HepG2 (cell line): ENCODE measurements at regions not wholly inside any gene's neighbourhood (a gene's known extent, or its start where the extent isn't known, plus 50 kb on each side); places are given as distances from the start of the nearest gene placed in this dataset.

Source experiments
- ATAC-seq: fragments of 200-7000 bp; cut with Tn5 transposase; 3 replicates; pipeline ENCODE4 v1.9.1; 2020; ENCODE audit warnings: mild to moderate bottlenecking, moderate library complexity
- BruUV-seq: library from RNA; stranded (reverse); fragments of 400-500 nt; replicated peaks from 2 replicates; lab custom pipeline; 2021; lab: Mats Ljungman, UMichigan
- CTCF ChIA-PET: fragments of 300-600 bp; formaldehyde crosslinking; extraction: SDS; loops from one replicate; lab custom pipeline; 2021; ENCODE audit warnings: low total read pairs, inconsistent platforms, low intra/inter-chr PET ratio; lab: Yijun Ruan, JAX
- POLR2A ChIA-PET: fragments of 350-600 bp; sonication (Branson Sonifier 250); formaldehyde crosslinking; loops from one replicate; lab custom pipeline; 2020; ENCODE audit warnings: antibody characterized with exemption, inconsistent platforms; lab: Yijun Ruan, JAX
- DNase-seq: peaks from one replicate; pipeline ENCODE4 v3.0.0-alpha.2; 2015; ENCODE audit warnings: low spot score
- FAIRE-seq: peaks from 3 replicates; lab custom pipeline; 2011; peaks lifted over from hg19 to GRCh38; lab: Jason Lieb, UNC
- H2AFZ ChIP-seq: one replicate; pipeline ENCODE4 v1.6.1; 2011; ENCODE audit warnings: low read length, inconsistent platforms
- H3K27ac ChIP-seq: fragments of 300-600 bp; 3 replicates; pipeline ENCODE4 v1.8.0; 2011; ENCODE audit warnings: mixed run types, mild to moderate bottlenecking, mixed read lengths, low read length, inconsistent platforms; ENCODE audit not compliant: insufficient read depth; ENCODE audit errors: extremely low read length
- H3K27me3 ChIP-seq, 2 experiments: fragments of 200-600 bp in 1 of 2; 2 replicates in 1 of 2; 3 replicates in 1 of 2; pipeline versions ENCODE4 v1.6.0 to v1.8.0; 2011; ENCODE audit warnings: low read length in 2 of 2, mild to moderate bottlenecking in 2 of 2, moderate library complexity in 2 of 2, inconsistent platforms in 1 of 2; ENCODE audit not compliant: insufficient read depth in 2 of 2, control insufficient read depth in 1 of 2
- H3K36me3 ChIP-seq, 2 experiments: fragments of 200-600 bp in 1 of 2; replicated peaks in 1 of 2; 2 replicates in 1 of 2; 3 replicates in 1 of 2; pipeline versions ENCODE4 v1.5.1 to v1.8.0; 2011; ENCODE audit warnings: low read length in 2 of 2, inconsistent platforms in 1 of 2; ENCODE audit not compliant: insufficient read depth in 2 of 2, control insufficient read depth in 1 of 2
- H3K4me1 ChIP-seq: 2 replicates; pipeline ENCODE4 v1.5.1; 2012; ENCODE audit warnings: low read length, inconsistent platforms; ENCODE audit not compliant: insufficient read depth
- H3K4me2 ChIP-seq: 2 replicates; pipeline ENCODE4 v1.6.0; 2011; ENCODE audit warnings: low read depth, low read length, inconsistent platforms
- H3K4me3 ChIP-seq, 3 experiments: fragments of 200-600 bp in 1 of 3; sonication (generic), shearing (Covaris generic) in 1 of 3; replicated peaks in 1 of 3; 2 replicates each; pipeline ENCODE4 v1.5.1; 2011 to 2016; ENCODE audit warnings: low read length in 3 of 3, inconsistent platforms in 2 of 3, low read depth in 2 of 3, mild to moderate bottlenecking in 2 of 3, control low read depth in 1 of 3, mixed read lengths in 1 of 3; ENCODE audit not compliant: insufficient read depth in 1 of 3
- H3K79me2 ChIP-seq: one replicate; pipeline ENCODE4 v1.6.1; 2011; ENCODE audit warnings: low read length, inconsistent platforms; ENCODE audit not compliant: insufficient read depth
- H3K9ac ChIP-seq: 2 replicates; pipeline ENCODE4 v1.6.0; 2011; ENCODE audit warnings: mild to moderate bottlenecking, low read depth, low read length, inconsistent platforms; ENCODE audit not compliant: insufficient read depth
- H3K9me3 ChIP-seq: 2 replicates; pipeline ENCODE4 v1.5.1; 2012; ENCODE audit warnings: mild to moderate bottlenecking, low read length
- H4K20me1 ChIP-seq: 2 replicates; pipeline ENCODE4 v1.6.0; 2011; ENCODE audit warnings: inconsistent platforms, mild to moderate bottlenecking, low read length, moderate library complexity; ENCODE audit not compliant: insufficient read depth
- DPF2 ChIP-seq: sonication (generic); formaldehyde crosslinking; IDR thresholded peaks from 2 replicates; pipeline ENCODE4 v1.4.0; 2020; ENCODE audit warnings: mild to moderate bottlenecking, low read depth, missing genetic modification reagents, borderline replicate concordance
- RBFOX2 ChIP-seq: fragments of 200-400 bp; formaldehyde crosslinking; IDR thresholded peaks from 2 replicates; pipeline ENCODE4 v1.6.1; 2017; ENCODE audit warnings: low read depth, mild to moderate bottlenecking, low read length
- RELA ChIP-seq: sonication (generic); formaldehyde crosslinking; IDR thresholded peaks from 2 replicates; pipeline ENCODE4 v1.4.0; 2020; ENCODE audit warnings: missing genetic modification reagents
- TEAD2 ChIP-seq: sonication (generic); formaldehyde crosslinking; IDR thresholded peaks from 2 replicates; pipeline ENCODE4 v1.9.0; 2021; ENCODE audit warnings: missing genetic modification reagents
- ZC3H4 ChIP-seq: sonication (generic); formaldehyde crosslinking; IDR thresholded peaks from 2 replicates; pipeline ENCODE4 v1.4.0; 2020; ENCODE audit warnings: missing genetic modification reagents, borderline replicate concordance
- ZMAT5 ChIP-seq: sonication (generic); formaldehyde crosslinking; IDR thresholded peaks from 2 replicates; pipeline ENCODE4 v1.5.0; 2020; ENCODE audit warnings: mild to moderate bottlenecking, low read depth, missing genetic modification reagents, borderline replicate concordance
- ZNF136 ChIP-seq: sonication (generic); formaldehyde crosslinking; IDR thresholded peaks from 2 replicates; pipeline ENCODE4 v1.8.1; 2022; ENCODE audit warnings: low read depth, mild to moderate bottlenecking, moderate library complexity, missing genetic modification reagents
- ZNF792 ChIP-seq: IDR thresholded peaks from 2 replicates; pipeline ENCODE4 v1.6.1; 2016
- WGBS: methylation state at CpG from one replicate; pipeline ENCODE4 v1.1.6; 2017; ENCODE audit warnings: low lambda C conversion rate; 5-methylcytosine and 5-hydroxymethylcytosine counted together
- in situ Hi-C: cut with HindIII; loops from 2 replicates; pipeline ENCODE4 v1.10.0; 2017; ENCODE audit warnings: low pct_unique_long_range_greater_than_20kb; ENCODE audit not compliant: extremely low pct_ligation_motif_present
- intact Hi-C: fragments of 100-400 bp; cut with micrococcal nuclease; formaldehyde crosslinking; loops from one replicate; pipeline ENCODE4 v1.10.0; 2022; ENCODE audit not compliant: unreplicated experiment

- Histone ChIP-seq H3K27me3 (no peaks in the 10 kb centered on the region; a peak in 1 of 5 replicates), H3K9me3 (no peaks in the 10 kb centered on the region), H3K27ac (no peak overlapping the region), H3K79me2 (no peaks in the 10 kb centered on the region), H2AFZ (no peak overlapping the region), H4K20me1 (no peaks in the 10 kb centered on the region), H3K4me3 (no peak overlapping the region), H3K36me3 (no peaks in the 10 kb centered on the region), H3K4me1 (no peaks in the 10 kb centered on the region), H3K9ac (no peak overlapping the region), H3K4me2 (no peak overlapping the region)
- WGBS: 50% methylated on average over 11 of the region's 11 CpGs
- intact Hi-C loops (no loop called here), in situ Hi-C loops (no loop called here)
- DNase-seq: no peak
- no peak for TF ChIP-seq RELA (CRISPR knock-in tag)
- ATAC-seq: no peak
- no peak for FAIRE-seq
- CTCF ChIA-PET: no interaction called here
- POLR2A ChIA-PET: no interaction called here
- no TSS peak for BruUV-seq
These were observed 109.0 kb upstream of the FAM20A start for GRCh38 chr17:68710035-68710780.

- no TSS peak for BruUV-seq
- POLR2A ChIA-PET: no interaction called here
- DNase-seq: no peak
- TF ChIP-seq TEAD2 (CRISPR knock-in tag) (no peak), ZMAT5 (no peak), DPF2 (CRISPR knock-in tag) (no peak), ZC3H4 (no peak), ZNF792 (CRISPR knock-in tag) (no peak), RBFOX2 (no peak), ZNF136 (CRISPR knock-in tag) (no peak)
- FAIRE-seq: no peak
- no peak overlapping the region for H3K4me3 ChIP-seq
- no peak overlapping the region for H3K4me2 ChIP-seq
- no peaks in the 10 kb centered on the region for H3K9me3 ChIP-seq
- H3K9ac ChIP-seq: no peak overlapping the region
- ATAC-seq: no peak
- CTCF ChIA-PET: no interaction called here
- H3K79me2 ChIP-seq: no peaks in the 10 kb centered on the region
- in situ Hi-C loops: no loop called here
- no peaks in the 10 kb centered on the region; a peak in 1 of 5 replicates for H3K27me3 ChIP-seq
- no peaks in the 10 kb centered on the region for H3K36me3 ChIP-seq
- no peak overlapping the region for H2AFZ ChIP-seq
- H3K4me1 ChIP-seq: no peaks in the 10 kb centered on the region
- H3K27ac ChIP-seq: no peak overlapping the region
- no peaks in the 10 kb centered on the region for H4K20me1 ChIP-seq
- WGBS: 36% methylated on average over 6 of the region's 6 CpGs
- intact Hi-C loops: no loop called here
These were observed 108.3 kb upstream of the FAM20A start for GRCh38 chr17:68709461-68709860.
